A673 (cell line): ENCODE measurements at regions not wholly inside any gene's neighbourhood (a gene's known extent, or its start where the extent isn't known, plus 50 kb on each side); places are given as distances from the start of the nearest gene placed in this dataset.

Experiments used
- BruUV-seq: library from RNA; stranded (reverse); fragments of 400-500 nt; replicated peaks from 2 replicates; lab custom pipeline; 2021; lab: Mats Ljungman, UMichigan
- CTCF ChIA-PET: fragments of 300-600 bp; sonication (Branson Sonifier 250); formaldehyde crosslinking; loops from one replicate; lab custom pipeline; 2022; ENCODE audit warnings: antibody characterized with exemption; lab: Charles Lee
- POLR2A ChIA-PET: fragments of 300-600 bp; sonication (Branson Sonifier 250); formaldehyde crosslinking; loops from one replicate; lab custom pipeline; 2022; ENCODE audit warnings: antibody characterized with exemption; ENCODE audit not compliant: low non-redundant PET; lab: Charles Lee
- DNase-seq: peaks from one replicate; pipeline ENCODE4 v3.0.0-alpha.2; 2015; ENCODE audit warnings: low spot score
- H3K27ac ChIP-seq: fragments of 200-600 bp; sonication (generic); 2 replicates; pipeline ENCODE4 v1.5.1; 2016; ENCODE audit warnings: mixed run types, low read depth, mild to moderate bottlenecking, mixed read lengths, antibody characterized with exemption, low read length; ENCODE audit not compliant: poor library complexity, severe bottlenecking
- H3K27me3 ChIP-seq: fragments of 200-600 bp; sonication (generic); replicated peaks from 2 replicates; pipeline ENCODE4 v1.6.1; 2017; ENCODE audit warnings: mixed run types, low read depth, mild to moderate bottlenecking, mixed read lengths, antibody characterized with exemption, low read length; ENCODE audit not compliant: insufficient read depth, poor library complexity
- H3K36me3 ChIP-seq: fragments of 200-600 bp; sonication (generic); 2 replicates; pipeline ENCODE4 v1.6.1; 2016; ENCODE audit warnings: mixed run types, mild to moderate bottlenecking, mixed read lengths, antibody characterized with exemption, low read length; ENCODE audit not compliant: insufficient read depth, poor library complexity, severe bottlenecking
- H3K4me1 ChIP-seq: fragments of 200-600 bp; sonication (generic); 2 replicates; pipeline ENCODE4 v1.6.1; 2017; ENCODE audit warnings: mixed run types, mild to moderate bottlenecking, mixed read lengths, antibody characterized with exemption, low read length; ENCODE audit not compliant: insufficient read depth, poor library complexity, severe bottlenecking
- H3K4me3 ChIP-seq: fragments of 200-600 bp; sonication (generic); 2 replicates; pipeline ENCODE4 v1.5.1; 2016; ENCODE audit warnings: low read depth, mixed run types, mild to moderate bottlenecking, mixed read lengths, low read length; ENCODE audit not compliant: poor library complexity, severe bottlenecking
- H3K9me3 ChIP-seq: fragments of 200-600 bp; sonication (generic); 2 replicates; pipeline ENCODE4 v1.6.1; 2016; ENCODE audit warnings: mixed run types, low read depth, mild to moderate bottlenecking, mixed read lengths, antibody characterized with exemption, low read length; ENCODE audit not compliant: poor library complexity, severe bottlenecking
- EZH2 ChIP-seq: fragments of 200-600 bp; sonication (generic); IDR thresholded peaks from 2 replicates; pipeline ENCODE4 v1.6.1; 2017; ENCODE audit warnings: borderline replicate concordance, low read depth, mild to moderate bottlenecking, mixed read lengths, antibody characterized with exemption, low read length; ENCODE audit not compliant: poor library complexity, severe bottlenecking
- intact Hi-C: fragments of 100-400 bp; cut with micrococcal nuclease; formaldehyde crosslinking; loops from one replicate; pipeline ENCODE4 v1.10.0; 2022; ENCODE audit not compliant: unreplicated experiment
- TF ChIP-seq, protein P1 (sequence below): fragments of 300-800, 200-600 bp; sonication (generic); conservative IDR thresholded peaks from 2 replicates; pipeline ENCODE4 v1.5.1; 2017; ENCODE audit warnings: low read depth, mild to moderate bottlenecking, antibody characterized with exemption, low read length, moderate library complexity, mixed read lengths

DNA sequence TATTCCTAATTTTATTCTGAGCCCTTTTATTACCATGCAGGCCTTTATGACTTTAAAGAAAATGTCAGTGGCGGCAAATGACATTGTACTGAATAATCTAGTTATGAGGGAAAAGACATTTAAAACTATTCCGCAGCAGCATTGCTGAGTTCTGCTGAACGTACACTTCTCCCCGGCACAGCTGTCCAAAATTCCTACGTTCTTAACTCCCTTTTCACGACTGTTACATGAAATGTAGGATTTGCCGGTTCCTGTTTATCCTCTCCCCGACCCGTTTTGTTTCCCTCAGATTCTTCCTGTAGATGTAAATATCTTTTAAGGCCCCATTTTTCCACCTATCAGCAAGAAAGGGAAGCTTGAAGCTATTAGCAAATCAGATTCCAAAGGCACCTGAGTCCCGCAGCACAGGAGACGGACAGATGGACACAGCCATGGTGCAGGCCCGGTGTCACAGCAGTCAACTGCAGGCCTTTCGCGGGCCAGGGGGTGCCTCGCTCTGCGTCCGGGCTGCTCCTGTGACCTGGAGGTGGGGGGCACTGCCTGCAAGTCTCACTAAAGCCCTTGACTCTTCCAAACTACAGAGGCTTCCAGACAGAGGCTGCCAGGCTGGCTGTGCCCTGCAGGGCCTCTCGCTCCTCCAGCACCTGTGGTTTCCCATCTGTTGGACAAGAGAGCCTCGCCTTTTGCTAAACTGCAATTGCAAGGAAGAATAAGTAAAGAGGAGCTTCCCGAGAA lies 485.0 kb upstream of the MGMT start:
- no TSS peak for BruUV-seq
- POLR2A ChIA-PET, result no interaction called here

GRCh38 chr10:128982616-128982915 lies 484.5 kb upstream of the MGMT start:
- no TSS peak for BruUV-seq
- POLR2A ChIA-PET, result no interaction called here
- intact Hi-C loops, result no loop called here

More for the DNA sequence above, 485.0 kb upstream of the MGMT start:
- Histone ChIP-seq H3K4me3 (no peak overlapping the region), H3K27ac (no peak overlapping the region), H3K4me1 (no peaks in the 10 kb centered on the region), H3K27me3 (no peaks in the 10 kb centered on the region), H3K36me3 (no peaks in the 10 kb centered on the region), H3K9me3 (no peaks in the 10 kb centered on the region)
- CTCF ChIA-PET, result no interaction called here
- intact Hi-C loops, result no loop called here
- no peak for DNase-seq
- TF ChIP-seq, protein P1, sequence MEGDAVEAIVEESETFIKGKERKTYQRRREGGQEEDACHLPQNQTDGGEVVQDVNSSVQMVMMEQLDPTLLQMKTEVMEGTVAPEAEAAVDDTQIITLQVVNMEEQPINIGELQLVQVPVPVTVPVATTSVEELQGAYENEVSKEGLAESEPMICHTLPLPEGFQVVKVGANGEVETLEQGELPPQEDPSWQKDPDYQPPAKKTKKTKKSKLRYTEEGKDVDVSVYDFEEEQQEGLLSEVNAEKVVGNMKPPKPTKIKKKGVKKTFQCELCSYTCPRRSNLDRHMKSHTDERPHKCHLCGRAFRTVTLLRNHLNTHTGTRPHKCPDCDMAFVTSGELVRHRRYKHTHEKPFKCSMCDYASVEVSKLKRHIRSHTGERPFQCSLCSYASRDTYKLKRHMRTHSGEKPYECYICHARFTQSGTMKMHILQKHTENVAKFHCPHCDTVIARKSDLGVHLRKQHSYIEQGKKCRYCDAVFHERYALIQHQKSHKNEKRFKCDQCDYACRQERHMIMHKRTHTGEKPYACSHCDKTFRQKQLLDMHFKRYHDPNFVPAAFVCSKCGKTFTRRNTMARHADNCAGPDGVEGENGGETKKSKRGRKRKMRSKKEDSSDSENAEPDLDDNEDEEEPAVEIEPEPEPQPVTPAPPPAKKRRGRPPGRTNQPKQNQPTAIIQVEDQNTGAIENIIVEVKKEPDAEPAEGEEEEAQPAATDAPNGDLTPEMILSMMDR, result no peak
- no peak for TF ChIP-seq EZH2

GRCh38 chr10:128985036-128985435 lies 482.0 kb upstream of the MGMT start:
- POLR2A ChIA-PET, result interaction anchor here (0.5 kb wide), 1 partner anchor 835 kb away, joined by 3 read pairs; no protein-coding TSS in a partner anchor
- H3K9me3 ChIP-seq, result no peaks in the 10 kb centered on the region
- no peaks in the 10 kb centered on the region for H3K36me3 ChIP-seq
- no peak for DNase-seq
- CTCF ChIA-PET, result no interaction called here
- H3K4me3 ChIP-seq, result no peak overlapping the region
- no peaks in the 10 kb centered on the region for H3K27me3 ChIP-seq
- intact Hi-C loops, result no loop called here
- no TSS peak for BruUV-seq
- H3K4me1 ChIP-seq, result no peaks in the 10 kb centered on the region
- TF ChIP-seq, protein P1, result no peak
- TF ChIP-seq EZH2, result no peak
- no peak overlapping the region for H3K27ac ChIP-seq

More at GRCh38 chr10:128982616-128982915, 484.5 kb upstream of the MGMT start:
- no peak for DNase-seq
- Histone ChIP-seq H3K27ac (no peak overlapping the region), H3K36me3 (no peaks in the 10 kb centered on the region), H3K9me3 (no peaks in the 10 kb centered on the region), H3K27me3 (no peaks in the 10 kb centered on the region), H3K4me1 (no peaks in the 10 kb centered on the region), H3K4me3 (no peak overlapping the region)
- TF ChIP-seq, protein P1, result no peak
- no peak for TF ChIP-seq EZH2
- CTCF ChIA-PET, result no interaction called here
